Testis (tissue), 2 donors: ENCODE measurements at regions not wholly inside any gene's neighbourhood (a gene's known extent, or its start where the extent isn't known, plus 50 kb on each side); places are given as distances from the start of the nearest gene placed in this dataset.

Experiments used
- CTCF ChIP-seq, 3 experiments: fragments of 450-650 bp in 2 of 3; fragments of 200-600 bp in 1 of 3; sonication (generic) in 1 of 3; IDR thresholded peaks; one replicate each; pipeline ENCODE4 v1.5.1; 2016 to 2019; ENCODE audit warnings: antibody characterized with exemption in 3 of 3, mild to moderate bottlenecking in 2 of 3, moderate library complexity in 1 of 3
- POLR2A ChIP-seq: fragments of 450-650 bp; IDR thresholded peaks from one replicate; pipeline ENCODE4 v1.6.1; 2017; ENCODE audit warnings: antibody characterized with exemption, mild to moderate bottlenecking, moderate library complexity

DNA sequence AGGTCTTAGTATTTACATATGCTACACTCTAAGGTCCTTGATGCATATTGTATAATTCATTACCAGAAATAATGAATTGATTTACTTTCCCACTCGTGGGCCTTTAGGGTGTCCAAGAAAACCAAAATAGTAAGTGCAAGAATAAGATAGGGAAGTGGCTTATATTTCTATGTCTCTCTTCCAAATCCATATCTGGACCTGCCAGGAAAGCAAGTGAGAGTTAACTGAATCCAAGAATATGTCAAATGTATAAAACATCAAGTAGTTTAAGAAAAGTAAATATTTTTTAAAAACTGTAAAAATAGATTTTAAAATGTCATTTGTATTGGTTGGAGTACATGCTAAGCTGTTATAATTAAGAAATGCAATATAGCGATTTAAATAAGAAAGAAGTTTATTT is 1072.1 kb downstream of the OTOL1 start:
- TF ChIP-seq CTCF (IDR thresholded peaks at IDR 0.05) = no peak
- no peak for TF ChIP-seq POLR2A
